BLaER1 treated with 17β-estradiol and CSF1 and Interleukin-3, amounts not matched to agents 10 nM and 100 nM (cell line): ENCODE measurements at regions not wholly inside any gene's neighbourhood (a gene's known extent, or its start where the extent isn't known, plus 50 kb on each side); places are given as distances from the start of the nearest gene placed in this dataset.
"Not testable (repeated sequence)": the region's sequence is repeated elsewhere in the genome, so short reads cannot be mapped to it uniquely, and the experiment has no call there.

Experiments
- H3K27ac ChIP-seq, 11 experiments: shearing (Covaris generic); formaldehyde crosslinking; 2 replicates each; pipeline ENCODE4 v1.8.1; 2022
- H3K27me3 ChIP-seq, 11 experiments: shearing (Covaris generic); formaldehyde crosslinking; 2 replicates each; pipeline ENCODE4 v1.8.1; 2022
- H3K36me3 ChIP-seq, 11 experiments: shearing (Covaris generic); formaldehyde crosslinking; 2 replicates each; pipeline ENCODE4 v1.8.1; 2022
- H3K4me1 ChIP-seq, 10 experiments: shearing (Covaris generic); formaldehyde crosslinking; 2 replicates each; pipeline ENCODE4 v1.8.1; 2022
- H3K4me2 ChIP-seq, 11 experiments: shearing (Covaris generic); formaldehyde crosslinking; 2 replicates each; pipeline ENCODE4 v1.8.1; 2022
- H3K4me3 ChIP-seq, 10 experiments: shearing (Covaris generic); formaldehyde crosslinking; 2 replicates each; pipeline ENCODE4 v1.8.1; 2022
- H3K9ac ChIP-seq, 11 experiments: shearing (Covaris generic); formaldehyde crosslinking; 2 replicates each; pipeline ENCODE4 v1.8.1; 2022
- H3K9me3 ChIP-seq, 11 experiments: shearing (Covaris generic); formaldehyde crosslinking; replicated peaks in 1 of 11; 2 replicates each; pipeline ENCODE4 v1.8.1; 2022
- H4K20me1 ChIP-seq, 11 experiments: shearing (Covaris generic); formaldehyde crosslinking; 2 replicates each; pipeline ENCODE4 v1.8.1; 2022
- Cebpa-rat ChIP-seq, 11 experiments: shearing (Covaris generic); IDR thresholded peaks; 2 replicates each; pipeline ENCODE4 v1.8.1; 2022

DNA sequence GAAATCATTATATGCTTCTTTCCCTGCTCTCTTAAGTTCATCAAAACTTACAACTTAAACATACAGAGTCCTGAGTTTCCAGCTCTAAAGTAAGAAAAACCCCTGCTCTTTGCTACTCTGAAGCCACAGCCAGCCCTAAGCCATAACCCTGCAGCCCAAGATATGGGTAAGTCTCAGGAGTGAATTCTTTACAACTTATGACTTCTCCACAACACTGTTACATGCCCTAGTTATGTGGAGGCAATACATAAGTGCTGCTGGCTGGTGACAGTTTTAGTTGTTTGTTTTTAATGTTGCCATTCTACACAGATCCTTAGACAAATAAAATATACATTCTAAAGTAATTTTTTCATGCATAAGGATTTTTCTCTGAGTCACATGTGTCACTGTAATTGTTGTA is 100.2 kb downstream of the FBXO8 start:
- Histone ChIP-seq H3K27me3 (no peaks in the 10 kb centered on the region), H4K20me1 (no peaks in the 10 kb centered on the region), H3K9me3 (no peaks in the 10 kb centered on the region), H3K36me3 (no peaks in the 10 kb centered on the region), H3K27ac (no peak overlapping the region), H3K4me1 (no peaks in the 10 kb centered on the region), H3K9ac (no peak overlapping the region), H3K4me2 (no peak overlapping the region), H3K4me3 (no peak overlapping the region)
- TF ChIP-seq Cebpa-rat (IDR thresholded peaks at IDR 0.05) = no peak

DNA sequence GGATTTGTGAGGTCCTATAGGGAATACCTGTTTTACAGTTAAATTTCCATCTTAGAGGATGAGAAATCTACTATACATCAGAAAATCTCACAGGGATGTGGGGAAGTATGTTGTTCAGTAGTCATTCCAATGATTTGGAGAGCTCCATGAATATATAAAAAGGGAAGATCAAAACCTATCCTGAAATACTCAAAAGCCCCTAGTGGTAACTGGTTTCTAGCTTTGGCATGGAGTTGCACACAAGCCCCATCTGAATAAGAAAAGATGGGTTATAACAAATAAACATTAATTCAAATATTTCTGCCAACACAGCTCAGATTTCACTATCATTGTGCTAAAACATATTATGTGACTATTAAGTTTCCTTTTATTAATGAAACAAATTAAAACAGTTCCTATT is 101.6 kb downstream of the FBXO8 start:
- no peak for TF ChIP-seq Cebpa-rat (IDR thresholded peaks at IDR 0.05)
- Histone ChIP-seq H4K20me1 (no peaks in the 10 kb centered on the region), H3K36me3 (no peaks in the 10 kb centered on the region), H3K4me1 (no peaks in the 10 kb centered on the region), H3K4me2 (no peak overlapping the region), H3K27me3 (no peaks in the 10 kb centered on the region), H3K9ac (no peak overlapping the region), H3K27ac (no peak overlapping the region), H3K4me3 (no peak overlapping the region), H3K9me3 (no peaks in the 10 kb centered on the region)

DNA sequence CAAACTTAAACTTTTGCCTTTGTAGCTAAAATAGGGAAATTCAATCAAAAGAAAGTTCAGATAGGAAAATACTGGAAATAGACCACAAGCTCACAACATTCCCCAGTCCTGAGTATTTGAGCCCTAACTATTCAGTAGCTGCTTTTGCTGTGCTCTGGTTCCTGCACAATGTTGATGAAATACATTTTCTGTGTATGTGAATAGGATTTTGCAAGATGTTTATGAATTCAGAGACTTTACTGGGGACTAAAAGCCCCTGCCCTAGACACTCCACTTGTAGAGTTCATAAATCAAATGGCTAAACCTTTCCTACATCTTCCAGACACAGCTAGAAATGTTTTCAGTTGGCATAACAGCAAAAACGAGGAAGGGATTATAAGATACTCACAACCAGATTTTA is 105.9 kb downstream of the FBXO8 start:
- H3K4me3 ChIP-seq = no peak overlapping the region
- H3K4me1 ChIP-seq = no peaks in the 10 kb centered on the region
- no peak overlapping the region for H3K4me2 ChIP-seq
- H3K36me3 ChIP-seq = no peaks in the 10 kb centered on the region
- no peak for TF ChIP-seq Cebpa-rat (IDR thresholded peaks at IDR 0.05)
- H3K27me3 ChIP-seq = no peaks in the 10 kb centered on the region
- H4K20me1 ChIP-seq = no peaks in the 10 kb centered on the region
- H3K9me3 ChIP-seq = no peaks in the 10 kb centered on the region
- no peak overlapping the region for H3K9ac ChIP-seq
- no peak overlapping the region for H3K27ac ChIP-seq

DNA sequence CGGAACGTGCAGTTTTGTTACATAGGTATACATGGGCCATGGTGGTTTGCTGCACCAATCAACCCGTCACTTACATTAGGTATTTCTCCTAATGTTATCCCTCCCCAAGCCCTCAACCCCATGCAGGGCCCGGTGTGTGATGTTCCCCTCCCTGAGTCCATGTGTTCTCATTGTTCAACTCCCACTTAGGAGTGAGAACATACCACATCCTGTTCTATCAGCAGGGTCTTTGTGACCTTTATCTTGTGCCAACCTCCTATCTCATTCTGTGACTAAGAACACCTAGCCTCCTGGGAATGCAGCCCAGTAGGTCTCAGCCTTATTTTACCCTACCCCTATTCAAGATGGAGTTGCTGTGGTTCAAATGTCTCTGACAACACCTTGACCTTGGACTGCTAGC is 107.6 kb downstream of the FBXO8 start:
- H4K20me1 ChIP-seq, H3K27me3 ChIP-seq, H3K9me3 ChIP-seq, H3K27ac ChIP-seq, H3K9ac ChIP-seq, H3K4me2 ChIP-seq, H3K4me1 ChIP-seq, H3K36me3 ChIP-seq, H3K4me3 ChIP-seq: not testable (repeated sequence)

DNA sequence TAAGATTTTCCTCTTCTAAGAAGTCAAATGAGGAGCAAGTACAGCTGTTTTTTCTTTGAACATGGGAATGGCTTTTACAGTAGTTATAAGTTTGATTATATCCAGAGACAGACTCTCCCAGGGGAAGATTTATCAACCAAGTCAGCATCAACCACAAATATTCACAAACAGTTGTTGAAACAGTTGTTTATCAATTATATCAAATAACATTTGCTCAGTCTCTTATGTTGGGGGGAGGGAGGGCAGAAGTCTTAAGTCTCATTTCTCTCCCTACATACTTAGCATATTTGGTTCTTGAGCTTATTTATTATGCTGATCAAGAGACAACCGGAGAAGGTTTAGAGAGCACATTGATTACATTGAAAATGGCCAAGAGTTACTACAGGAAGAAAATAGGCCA is 110.1 kb downstream of the FBXO8 start:
- TF ChIP-seq Cebpa-rat (IDR thresholded peaks at IDR 0.05) = no peak
- Histone ChIP-seq H3K36me3 (no peaks in the 10 kb centered on the region), H3K4me2 (no peak overlapping the region), H4K20me1 (no peaks in the 10 kb centered on the region), H3K9ac (no peak overlapping the region), H3K4me1 (no peaks in the 10 kb centered on the region), H3K27me3 (no peaks in the 10 kb centered on the region), H3K27ac (no peak overlapping the region), H3K4me3 (no peak overlapping the region), H3K9me3 (no peaks in the 10 kb centered on the region)

DNA sequence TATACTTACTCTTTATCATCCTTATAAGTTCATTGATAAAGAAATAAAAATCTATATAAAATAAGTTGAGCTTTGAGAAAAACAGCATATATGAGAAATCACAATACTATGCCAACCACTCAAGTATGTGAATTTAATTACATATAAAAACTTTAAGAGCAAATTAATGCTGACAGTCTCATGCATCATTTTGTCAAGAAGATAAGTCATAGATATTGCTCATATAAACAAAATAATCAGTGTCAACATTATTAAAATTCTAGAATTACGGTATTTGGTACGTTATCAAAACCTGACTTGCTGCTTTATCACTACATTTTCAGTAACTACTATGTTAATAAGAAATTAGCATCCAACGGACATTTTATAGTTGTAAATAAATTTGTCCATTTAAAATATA is 111.2 kb downstream of the FBXO8 start:
- no peaks in the 10 kb centered on the region for H4K20me1 ChIP-seq
- no peak for TF ChIP-seq Cebpa-rat (IDR thresholded peaks at IDR 0.05)
- no peak overlapping the region for H3K4me3 ChIP-seq
- H3K4me2 ChIP-seq = no peak overlapping the region
- no peaks in the 10 kb centered on the region for H3K9me3 ChIP-seq
- no peaks in the 10 kb centered on the region for H3K4me1 ChIP-seq
- H3K27ac ChIP-seq = no peak overlapping the region
- no peaks in the 10 kb centered on the region for H3K27me3 ChIP-seq
- H3K36me3 ChIP-seq = no peaks in the 10 kb centered on the region
- H3K9ac ChIP-seq = no peak overlapping the region

DNA sequence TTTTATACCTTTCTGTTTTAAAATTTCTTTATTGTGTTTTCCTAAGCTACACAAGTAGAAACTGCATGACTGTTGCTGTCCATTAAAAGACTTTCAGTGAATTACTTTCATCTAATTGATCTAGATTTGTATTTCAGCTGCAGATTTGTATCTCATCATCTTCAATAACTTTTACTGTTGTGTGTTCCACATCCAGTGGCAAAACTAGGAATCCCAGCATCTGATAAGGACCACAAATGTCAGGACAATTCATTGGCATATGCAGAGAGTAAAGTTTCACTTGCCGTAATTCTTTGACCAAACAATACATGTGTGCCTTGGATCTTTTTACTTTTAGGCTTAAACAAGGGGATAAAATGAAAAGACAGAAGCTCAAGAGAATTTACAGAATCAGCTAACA is 112.6 kb downstream of the FBXO8 start:
- Histone ChIP-seq H3K4me2 (no peak overlapping the region), H3K4me3 (no peak overlapping the region), H3K9ac (no peak overlapping the region), H3K27ac (no peak overlapping the region), H3K27me3 (no peaks in the 10 kb centered on the region), H3K9me3 (no peaks in the 10 kb centered on the region), H4K20me1 (no peaks in the 10 kb centered on the region), H3K4me1 (no peaks in the 10 kb centered on the region), H3K36me3 (no peaks in the 10 kb centered on the region)
- no peak for TF ChIP-seq Cebpa-rat (IDR thresholded peaks at IDR 0.05)

DNA sequence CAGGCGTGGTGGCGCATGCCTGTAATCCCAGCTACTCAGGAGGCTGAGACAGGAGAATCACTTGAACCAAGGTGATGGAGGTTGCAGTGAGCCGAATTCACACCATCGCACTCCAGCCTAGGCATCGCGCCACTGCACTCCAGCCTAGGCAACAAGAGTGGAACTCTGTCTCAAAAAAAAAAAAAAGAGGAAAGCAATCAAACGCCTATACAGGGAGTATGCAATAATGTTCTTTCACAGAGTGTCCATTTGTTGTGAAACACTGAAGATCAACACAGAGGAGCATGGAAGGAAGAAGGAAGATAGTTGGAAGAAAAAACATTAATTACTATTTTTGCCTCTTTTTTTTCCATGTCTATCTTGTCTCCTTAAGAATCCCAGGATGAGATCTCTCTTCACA is 113.4 kb downstream of the FBXO8 start:
- Histone ChIP-seq H4K20me1 (no peaks in the 10 kb centered on the region), H3K4me1 (no peaks in the 10 kb centered on the region), H3K9me3 (no peaks in the 10 kb centered on the region), H3K4me2 (no peak overlapping the region), H3K27me3 (no peaks in the 10 kb centered on the region), H3K27ac (no peak overlapping the region), H3K36me3 (no peaks in the 10 kb centered on the region), H3K4me3 (no peak overlapping the region), H3K9ac (no peak overlapping the region)
- no peak for TF ChIP-seq Cebpa-rat (IDR thresholded peaks at IDR 0.05)

DNA sequence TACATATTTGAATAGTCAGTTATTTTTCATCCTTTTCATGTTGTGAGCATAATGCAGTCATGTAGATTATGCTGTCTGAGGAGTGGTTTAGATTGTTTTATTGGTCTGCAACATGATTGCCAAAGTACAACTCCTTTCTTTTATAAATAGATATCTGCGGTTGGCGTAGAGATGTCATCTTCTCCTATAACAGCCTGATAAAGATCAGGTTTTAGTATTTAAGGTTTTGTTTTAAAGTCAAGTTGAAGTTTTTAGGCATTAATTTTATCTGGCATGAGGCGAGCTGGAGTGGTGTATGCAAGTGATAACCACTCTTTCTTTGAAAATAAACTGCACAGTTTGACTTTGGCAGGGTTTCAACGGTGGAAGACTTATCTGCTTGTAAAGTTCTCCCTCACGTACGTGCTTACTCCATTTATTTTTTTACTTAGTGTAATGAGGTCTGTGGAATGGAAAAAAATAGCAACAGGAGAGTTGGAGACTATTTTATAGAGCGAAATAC is 126.3 kb downstream of the FBXO8 start:
- no peak overlapping the region for H3K27ac ChIP-seq
- H3K4me3 ChIP-seq = no peak overlapping the region
- no peaks in the 10 kb centered on the region for H3K36me3 ChIP-seq
- peaks cover 0 to 11% (median 3%) of the 10 kb centered on the region in 10 experiments; a peak in 10 of 20 replicates for H3K4me1 ChIP-seq
- no peak overlapping the region for H3K9ac ChIP-seq
- H3K4me2 ChIP-seq = no peak overlapping the region
- H4K20me1 ChIP-seq = no peaks in the 10 kb centered on the region
- TF ChIP-seq Cebpa-rat (IDR thresholded peaks at IDR 0.05) = no peak
- no peaks in the 10 kb centered on the region for H3K9me3 ChIP-seq
- no peaks in the 10 kb centered on the region for H3K27me3 ChIP-seq

DNA sequence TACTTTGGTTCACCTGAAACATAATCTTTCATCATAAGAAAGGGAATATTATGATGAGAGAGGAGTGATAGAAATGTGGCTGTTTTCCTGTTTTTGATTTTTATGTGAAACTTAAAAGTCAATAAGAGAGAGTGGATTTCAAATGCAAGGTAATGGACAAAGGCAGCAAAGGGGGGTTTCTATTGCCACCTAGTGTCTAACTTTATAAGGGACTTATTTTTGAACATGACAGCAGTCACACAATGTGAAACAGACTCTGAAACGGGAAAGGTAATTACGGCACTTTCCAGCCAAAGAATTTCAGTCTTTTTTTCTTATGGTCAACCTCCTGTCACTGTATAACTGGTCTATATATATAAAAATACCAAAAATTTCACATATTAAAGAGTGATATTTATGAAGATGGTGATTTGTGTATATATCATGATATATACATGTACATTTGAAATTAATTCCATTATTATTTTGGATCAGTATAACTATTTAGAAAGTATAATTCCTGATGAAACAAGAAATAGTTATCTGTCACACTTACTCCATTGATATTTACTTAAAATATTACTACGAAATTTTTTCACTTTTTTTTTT is 127.1 kb downstream of the FBXO8 start:
- no peak overlapping the region for H3K4me2 ChIP-seq

More for the DNA sequence above, 127.1 kb downstream of the FBXO8 start:
- Histone ChIP-seq H3K4me1 (peaks cover 0 to 14% (median 3%) of the 10 kb centered on the region in 10 experiments; a peak in 10 of 20 replicates), H3K27me3 (no peaks in the 10 kb centered on the region), H3K9me3 (no peaks in the 10 kb centered on the region), H3K9ac (no peak overlapping the region), H3K4me3 (no peak overlapping the region), H3K36me3 (no peaks in the 10 kb centered on the region), H4K20me1 (no peaks in the 10 kb centered on the region), H3K27ac (no peak overlapping the region)
- TF ChIP-seq Cebpa-rat (IDR thresholded peaks at IDR 0.05) = no peak
